HK-2 (cell line): ENCODE measurements at regions not wholly inside any gene's neighbourhood (a gene's known extent, or its start where the extent isn't known, plus 50 kb on each side); places are given as distances from the start of the nearest gene placed in this dataset.
"Not testable (repeated sequence)": the region's sequence is repeated elsewhere in the genome, so short reads cannot be mapped to it uniquely, and the experiment has no call there.

Experiments used
- DNase-seq: peaks from one replicate; pipeline ENCODE4 v3.0.0-alpha.2; 2018; ENCODE audit not compliant: unreplicated experiment

DNA sequence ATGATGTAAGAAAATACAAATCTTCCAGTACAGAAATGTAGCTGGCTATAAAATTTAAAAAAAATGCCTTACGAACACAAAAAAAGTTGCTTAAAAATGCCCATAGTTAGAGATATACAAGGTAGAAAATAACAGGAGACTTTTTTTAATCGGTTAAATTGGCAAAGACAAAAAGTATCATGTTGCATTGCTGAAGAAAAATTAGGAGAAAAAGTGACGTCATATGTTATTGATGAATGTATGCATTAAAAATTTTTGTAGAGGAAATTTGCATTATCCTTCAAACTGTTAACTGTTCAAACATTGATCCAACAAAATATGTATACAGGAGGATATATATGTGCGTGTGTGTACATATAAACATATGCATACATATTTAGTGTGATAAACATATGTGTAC lies 1634.4 kb upstream of the PCDH7 start:
- DNase-seq = no peak

DNA sequence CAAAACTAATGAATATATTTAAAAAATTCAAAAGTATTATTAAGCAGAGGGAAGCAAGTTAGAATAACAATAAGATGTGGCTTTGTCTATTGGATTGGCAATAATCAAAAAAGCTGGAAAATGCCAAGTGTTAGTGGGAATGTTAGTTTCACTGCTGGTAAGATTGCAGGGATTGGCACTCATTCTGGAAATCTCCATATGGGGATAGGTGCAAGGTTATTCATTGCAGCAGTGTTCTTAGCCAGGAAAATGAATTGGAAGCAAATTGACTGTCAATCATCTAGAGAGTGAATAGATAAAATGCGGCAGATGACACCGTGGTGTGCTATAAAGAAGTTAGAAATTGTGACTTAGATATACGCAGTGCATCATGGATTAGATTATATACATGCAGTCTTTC lies 1615.5 kb upstream of the PCDH7 start:
- no peak for DNase-seq

DNA sequence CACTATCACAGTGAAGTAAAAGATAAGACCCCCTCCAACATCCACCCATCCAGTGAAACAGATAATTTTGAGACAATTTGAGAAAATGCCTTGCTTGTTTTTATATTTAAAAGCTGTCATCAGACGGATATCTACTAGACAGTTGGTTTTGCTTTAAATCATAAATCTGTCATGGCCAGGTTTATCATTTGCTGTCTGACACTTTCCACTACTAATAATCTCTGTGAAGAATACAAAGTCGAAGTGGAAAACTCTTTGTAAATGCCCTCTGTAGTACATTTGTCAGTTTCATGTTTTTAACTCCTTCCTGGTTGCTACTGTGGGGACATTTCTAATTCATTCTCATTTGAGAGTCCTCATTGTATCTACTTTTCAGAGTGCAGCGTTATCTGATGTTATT lies 1606.2 kb upstream of the PCDH7 start:
- no peak for DNase-seq

DNA sequence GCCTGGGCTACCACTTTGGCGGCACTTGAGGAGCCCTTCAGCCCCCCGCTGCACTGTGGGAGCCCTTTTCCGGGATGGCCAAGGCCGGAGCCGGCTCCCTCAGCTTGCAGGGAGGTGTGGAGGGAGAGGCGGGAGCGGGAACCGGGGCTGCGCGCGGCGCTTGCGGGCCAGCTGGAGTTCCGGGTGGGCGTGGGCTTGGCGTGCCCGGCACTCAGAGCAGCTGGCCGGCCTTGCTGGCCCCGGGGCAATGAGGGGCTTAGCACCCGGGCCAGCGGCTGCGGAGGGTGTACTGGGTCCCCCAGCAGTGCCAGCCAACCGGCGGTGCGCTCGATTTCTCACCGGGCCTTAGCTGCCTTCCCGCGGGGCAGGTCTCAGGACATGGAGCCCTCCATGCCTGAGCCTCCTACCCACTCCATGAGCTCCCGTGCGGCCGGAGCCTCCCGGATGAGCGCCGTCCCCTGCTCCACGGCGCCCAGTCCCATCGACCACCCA lies 1602.9 kb upstream of the PCDH7 start:
- DNase-seq = not testable (repeated sequence)

DNA sequence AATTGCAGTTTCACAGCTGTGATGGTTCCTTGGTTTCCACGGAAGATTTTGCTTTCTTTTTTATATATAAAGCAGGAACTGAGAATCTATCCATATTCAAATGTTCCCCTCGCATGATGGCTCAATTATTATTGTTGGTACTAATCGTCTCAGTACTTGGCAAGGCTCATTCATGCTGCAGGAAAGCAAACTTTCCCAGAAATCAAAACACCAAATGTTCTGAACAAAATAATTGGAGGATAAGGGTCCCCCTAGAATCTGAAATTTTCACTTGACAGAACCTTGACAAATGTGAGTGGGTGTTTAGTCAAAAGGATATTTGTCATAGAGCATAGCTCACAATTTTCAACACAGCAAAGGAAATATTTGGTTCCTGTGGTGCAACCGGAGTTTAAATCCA lies 1598.6 kb upstream of the PCDH7 start:
- DNase-seq = no peak

DNA sequence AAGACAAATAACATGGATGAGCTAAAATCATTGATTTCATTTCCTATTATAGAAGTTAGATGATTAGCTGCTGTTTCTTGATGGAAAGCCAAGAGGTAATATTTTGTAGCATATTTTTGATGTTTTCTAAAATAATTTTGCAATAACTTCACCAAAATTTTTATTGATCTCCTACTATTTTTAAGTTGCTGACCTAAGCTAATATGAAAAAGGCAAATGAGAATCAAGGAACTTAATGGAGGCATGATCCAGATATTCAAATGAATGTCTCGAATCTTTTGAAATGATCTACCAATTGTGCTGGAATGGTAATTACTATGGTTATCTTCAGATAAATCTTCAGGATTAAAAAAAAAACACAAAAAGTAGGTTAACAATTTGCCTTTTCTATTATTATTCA lies 1591.4 kb upstream of the PCDH7 start:
- DNase-seq = no peak

DNA sequence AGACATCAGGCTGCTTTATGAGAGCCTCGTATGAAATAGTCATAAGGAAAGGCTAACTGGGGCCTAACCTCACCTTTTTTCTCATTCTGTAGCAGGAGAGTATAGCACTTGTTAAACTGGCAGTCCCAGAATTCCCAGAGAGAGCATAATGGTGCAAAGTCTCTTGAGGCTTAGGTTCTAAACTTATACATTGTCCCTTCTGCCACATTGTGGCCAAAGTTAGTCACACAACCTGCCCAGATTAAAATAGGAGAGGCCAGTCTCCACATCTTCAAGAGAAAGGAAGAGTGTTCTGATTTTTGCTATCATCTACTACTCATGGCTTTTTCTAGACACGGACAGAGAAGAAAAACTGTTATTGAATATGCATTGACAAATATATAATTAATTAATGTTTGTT lies 1588.9 kb upstream of the PCDH7 start:
- no peak for DNase-seq

DNA sequence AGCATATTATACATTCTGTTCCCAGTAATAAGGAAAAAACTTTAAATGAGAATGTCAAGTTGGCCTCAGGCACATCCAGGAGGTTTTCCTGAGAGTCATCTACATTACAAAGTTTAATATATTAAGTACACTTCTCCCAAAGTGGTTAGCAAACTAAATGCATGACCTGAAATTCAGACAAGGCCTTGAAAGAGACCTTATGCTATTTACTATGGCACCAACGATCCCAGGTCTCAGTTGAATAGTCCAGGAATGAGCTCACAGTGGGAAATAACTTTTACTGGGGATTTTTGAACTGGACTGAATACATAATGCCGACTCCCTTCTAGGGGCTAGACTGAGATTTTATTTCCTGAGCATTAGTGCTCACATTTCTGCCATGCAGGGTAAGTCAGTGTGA lies 1577.5 kb upstream of the PCDH7 start:
- no peak for DNase-seq

DNA sequence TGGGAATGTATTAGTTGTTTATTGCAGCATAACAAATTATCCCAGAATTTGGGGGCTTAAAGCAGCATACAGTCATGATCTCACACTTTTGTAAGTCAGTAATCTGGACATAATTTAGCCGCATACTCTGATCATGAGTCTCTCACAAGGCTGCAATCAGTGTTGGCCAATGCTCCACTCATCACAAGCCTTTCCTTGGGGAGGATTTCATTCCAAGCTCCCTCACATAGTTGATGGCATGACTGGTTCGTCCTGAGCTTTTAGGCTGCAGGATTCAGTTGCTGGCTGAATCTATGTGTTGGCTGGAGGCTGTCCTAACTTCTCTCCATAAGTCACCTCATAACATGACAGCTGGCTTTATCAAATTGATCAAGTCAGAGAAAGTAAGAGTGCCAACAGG lies 1568.6 kb upstream of the PCDH7 start:
- DNase-seq = no peak

DNA sequence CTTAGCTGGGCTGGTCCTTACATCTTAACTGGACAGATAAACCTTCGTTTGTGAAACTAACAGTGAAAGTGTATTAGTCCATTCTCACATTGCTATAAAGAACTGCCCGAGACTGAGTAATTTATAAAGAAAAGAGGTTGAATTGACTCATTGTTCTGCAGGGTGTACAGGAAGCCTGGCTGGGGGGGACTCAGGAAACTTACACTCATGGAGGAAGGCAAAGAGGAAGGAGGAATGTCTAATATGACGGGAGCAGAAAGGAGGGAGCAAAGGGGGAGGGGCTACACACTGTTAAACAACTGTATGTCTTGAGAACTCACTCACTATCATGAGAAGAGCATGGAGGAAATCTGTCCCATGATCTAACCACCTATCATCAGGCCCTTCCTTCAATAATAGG lies 1566.5 kb upstream of the PCDH7 start:
- DNase-seq = no peak

DNA sequence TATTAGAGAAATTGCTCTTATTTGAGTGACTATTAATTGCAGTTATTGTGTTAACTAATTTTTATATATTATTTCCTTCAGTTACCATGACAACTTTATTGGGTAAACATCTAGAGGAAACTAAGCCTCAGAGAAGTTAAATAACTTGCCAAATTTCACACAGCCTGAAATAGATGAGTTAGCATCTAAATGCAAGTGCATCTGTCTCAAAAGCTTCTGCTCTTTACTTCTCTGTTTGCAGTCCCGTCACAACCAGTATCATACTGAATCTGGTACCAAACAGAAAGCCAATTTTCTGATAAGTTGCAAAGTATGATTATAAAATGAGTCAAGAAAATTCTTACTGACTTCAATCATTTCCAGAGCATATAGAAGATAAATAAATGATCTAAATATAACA lies 1544.9 kb upstream of the PCDH7 start:
- no peak for DNase-seq

DNA sequence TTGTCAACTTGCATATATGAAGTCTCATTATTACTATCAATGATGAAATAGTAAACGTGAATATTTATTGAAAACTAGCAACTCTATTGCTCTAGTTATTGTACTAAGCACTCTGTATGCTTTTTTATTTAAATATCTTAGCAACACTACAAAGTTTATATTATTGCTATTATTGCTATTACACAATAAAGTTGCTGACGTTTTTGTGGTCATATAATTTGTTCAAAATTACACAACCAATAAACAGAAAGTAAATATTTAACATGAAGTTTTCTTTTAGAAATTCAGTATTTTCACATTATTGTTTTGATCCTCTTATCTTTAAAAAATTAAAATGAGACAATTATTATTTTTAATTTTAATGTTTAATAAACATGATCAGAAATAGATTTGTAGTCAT lies 1521.1 kb upstream of the PCDH7 start:
- no peak for DNase-seq

DNA sequence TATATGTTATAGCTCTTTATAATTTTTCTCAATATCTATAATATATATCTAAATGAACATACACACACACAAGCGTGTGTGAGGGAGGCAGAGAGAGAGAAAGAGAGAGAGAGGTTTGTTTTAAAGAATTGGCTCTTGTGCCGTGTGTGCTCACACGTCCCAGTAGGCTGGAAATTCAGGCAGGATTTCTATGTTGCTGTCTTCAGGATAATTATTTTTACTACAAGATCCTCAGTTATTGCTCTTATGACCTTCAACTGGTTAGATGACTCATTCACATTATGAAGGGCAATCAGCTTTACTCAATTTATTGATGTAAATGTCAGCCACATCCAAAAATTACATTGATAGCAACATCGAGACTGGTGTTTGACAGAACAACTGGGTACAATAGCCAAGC lies 1520.7 kb upstream of the PCDH7 start:
- no peak for DNase-seq

DNA sequence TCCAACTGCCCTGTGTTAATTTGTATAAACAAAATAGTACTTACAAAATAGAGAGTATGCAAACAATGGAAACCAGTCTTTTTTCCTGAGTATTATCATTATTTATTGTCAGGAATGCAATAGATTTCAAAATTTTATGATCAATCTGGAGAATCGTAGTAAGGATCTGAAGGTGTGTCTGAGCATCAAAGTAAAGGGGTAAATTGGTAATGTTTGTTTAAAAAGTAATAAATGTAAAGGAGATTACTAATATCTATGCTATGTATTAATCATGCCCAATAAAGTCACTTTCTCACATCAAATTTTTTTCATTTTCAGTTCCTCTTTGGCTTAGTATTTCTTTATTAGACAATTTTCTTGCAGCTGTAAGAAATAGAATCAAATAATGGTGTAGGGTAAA lies 1507.1 kb upstream of the PCDH7 start:
- no peak for DNase-seq

DNA sequence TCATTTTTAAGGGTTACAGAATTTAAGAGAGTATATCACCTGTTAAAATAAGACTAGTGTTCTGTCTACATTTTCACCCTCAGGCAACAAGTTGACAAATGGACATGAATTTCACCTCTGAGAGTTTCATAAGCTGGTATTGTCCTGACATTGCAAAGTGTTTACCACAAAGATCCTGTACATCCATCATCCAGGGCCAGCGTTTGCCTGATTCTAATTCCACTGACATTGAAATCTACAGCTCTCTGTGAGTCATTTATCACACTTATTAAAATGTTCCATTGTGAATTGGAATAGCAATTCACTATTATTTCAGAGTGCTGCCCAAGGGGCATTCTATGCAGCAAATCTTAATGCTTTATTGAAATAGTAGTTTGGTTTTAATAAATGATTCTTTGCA lies 1499.4 kb upstream of the PCDH7 start:
- no peak for DNase-seq

DNA sequence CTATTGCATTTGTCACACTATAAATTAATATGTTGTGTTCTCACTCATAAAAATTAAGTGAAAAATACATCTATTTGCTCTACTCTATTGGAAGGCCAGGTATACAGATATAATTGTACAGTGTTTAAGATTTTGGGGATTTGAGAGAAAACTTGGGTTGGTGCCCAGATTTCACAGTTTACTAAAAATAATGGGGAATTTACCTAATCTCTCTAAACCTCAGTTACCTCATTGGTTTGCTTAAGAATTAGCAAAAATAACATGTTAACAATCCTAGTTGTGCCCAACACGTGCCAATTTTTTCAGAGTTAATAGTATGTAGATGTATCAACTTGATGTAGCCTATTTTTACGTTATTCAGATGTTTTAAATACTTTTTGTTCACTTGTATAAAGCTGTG lies 1495.3 kb upstream of the PCDH7 start:
- DNase-seq = no peak

DNA sequence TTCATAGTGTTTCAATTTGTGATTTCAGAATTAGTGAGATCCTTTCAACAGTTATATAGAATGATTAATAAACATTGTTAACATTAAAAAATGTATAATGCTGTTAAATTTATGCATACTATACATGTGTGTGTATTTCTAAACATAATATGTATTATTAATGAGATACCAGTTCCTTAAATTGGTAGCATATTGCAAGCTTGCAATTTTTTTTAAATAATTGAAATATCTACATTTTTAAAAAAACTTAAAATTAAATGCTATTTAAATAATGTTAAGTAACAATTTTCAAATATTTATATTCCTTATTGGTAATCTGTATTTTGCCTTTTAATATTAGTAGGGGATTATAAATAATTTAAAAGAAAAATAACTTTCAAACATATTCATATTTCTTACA lies 1479.5 kb upstream of the PCDH7 start:
- DNase-seq = no peak

DNA sequence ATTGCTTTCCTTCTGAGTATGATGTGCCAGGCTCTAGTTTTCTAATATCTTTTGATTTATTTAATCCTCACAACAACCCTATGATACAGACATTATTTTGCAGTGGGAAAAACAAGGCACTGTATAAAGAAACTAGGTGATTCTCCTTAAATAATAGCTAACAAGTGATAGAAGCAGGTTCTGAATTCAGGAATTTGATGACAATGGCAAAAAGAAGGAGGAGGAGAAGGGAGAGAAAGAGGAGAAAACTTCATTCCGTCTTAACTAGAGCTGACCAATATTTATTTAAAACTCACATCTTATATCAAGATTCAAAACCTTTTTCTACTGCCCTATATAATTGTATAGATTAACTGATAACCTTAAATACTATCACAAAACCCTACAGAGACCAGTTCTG lies 1477.1 kb upstream of the PCDH7 start:
- DNase-seq = no peak

DNA sequence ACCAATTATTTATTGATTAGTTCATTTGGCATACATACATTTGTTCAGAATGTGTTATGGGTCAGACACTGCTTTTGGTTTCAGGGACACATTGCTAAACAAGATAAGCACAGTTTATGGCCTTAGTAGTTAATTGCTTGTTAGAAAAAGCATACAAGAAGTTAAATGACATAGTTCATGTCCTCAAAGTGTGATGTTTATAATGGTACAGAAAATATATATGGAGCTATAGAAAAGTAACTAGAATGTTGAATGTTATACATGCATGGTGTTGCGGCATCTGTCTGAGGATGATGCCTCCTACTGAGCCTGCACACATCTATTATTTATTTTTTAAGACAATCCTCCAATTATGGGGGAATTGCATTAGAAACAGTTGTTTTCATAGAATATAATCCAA lies 1476.3 kb upstream of the PCDH7 start:
- DNase-seq = no peak

DNA sequence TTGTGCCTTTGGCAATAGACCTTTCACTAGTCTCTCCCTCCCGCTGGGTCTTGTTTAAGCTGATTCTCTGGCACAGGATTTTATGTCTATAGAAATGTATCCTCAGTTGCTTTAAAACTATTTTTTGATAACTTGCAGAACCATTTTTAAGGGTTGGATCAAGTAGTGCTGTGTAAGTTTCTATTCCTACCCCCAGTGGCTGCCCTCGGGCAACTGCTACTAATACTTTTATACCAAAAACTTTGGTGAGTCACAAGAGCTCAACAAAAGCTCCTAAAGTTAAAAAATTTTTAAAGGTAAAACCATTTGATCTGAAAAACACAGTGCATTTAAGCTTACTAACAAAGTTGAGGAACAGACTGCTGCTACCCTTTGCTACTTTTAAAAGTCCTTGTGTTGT lies 1460.6 kb upstream of the PCDH7 start:
- DNase-seq = no peak

DNA sequence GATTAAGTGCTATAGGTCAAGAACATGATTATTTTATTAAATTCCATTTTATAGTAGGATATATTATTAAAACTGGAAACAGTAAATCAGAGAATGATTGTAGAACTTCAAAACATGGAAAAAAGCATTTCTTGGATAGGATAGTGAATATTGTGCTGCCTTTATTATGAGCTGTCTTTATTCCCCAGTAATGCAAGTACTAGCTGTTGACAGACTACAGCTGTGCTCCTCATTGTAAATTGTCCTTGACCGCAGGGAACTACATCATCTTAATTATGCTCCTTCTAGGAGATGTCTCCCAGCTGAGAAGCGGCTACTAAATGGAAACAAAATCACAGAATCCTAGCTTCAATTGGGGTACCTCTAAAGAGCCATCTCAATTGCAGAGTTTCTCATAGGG lies 1457.2 kb upstream of the PCDH7 start:
- DNase-seq = no peak

DNA sequence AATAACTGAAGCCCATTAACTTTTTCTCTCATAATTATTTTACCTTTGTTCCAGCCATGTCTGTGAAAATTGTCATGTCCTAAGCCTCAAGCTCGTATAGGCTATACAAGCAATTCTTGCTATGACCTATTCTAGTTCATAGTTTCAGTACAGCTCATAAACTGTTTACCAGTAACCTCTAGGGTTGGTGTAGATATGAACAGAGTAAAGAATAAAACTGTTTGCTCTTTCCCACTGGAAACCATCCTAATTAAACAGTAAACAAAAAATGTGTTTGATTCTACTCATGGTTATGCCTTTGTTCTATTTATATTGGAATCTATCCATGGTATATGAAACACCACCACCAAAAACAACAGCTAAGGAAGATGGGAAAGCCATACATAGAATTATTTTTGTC lies 1444.0 kb upstream of the PCDH7 start:
- no peak for DNase-seq

DNA sequence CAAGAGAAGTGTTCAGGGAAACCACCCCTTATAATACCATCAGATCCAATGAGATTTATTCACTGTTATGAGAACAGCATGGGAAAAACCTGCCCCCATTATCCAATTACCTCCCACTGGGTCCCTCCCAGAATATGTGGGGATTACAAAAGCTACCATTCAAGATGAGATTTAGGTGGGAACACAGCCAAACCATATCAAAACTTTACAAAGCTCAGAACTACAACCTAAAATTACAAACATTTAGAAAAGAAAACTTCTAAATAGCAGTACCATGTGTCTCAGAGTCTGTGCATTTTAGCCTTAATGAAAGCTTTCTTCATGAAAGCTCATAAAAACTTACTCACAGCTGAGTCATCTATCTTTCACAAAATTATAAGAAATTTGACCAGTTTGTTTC lies 1442.8 kb upstream of the PCDH7 start:
- no peak for DNase-seq

DNA sequence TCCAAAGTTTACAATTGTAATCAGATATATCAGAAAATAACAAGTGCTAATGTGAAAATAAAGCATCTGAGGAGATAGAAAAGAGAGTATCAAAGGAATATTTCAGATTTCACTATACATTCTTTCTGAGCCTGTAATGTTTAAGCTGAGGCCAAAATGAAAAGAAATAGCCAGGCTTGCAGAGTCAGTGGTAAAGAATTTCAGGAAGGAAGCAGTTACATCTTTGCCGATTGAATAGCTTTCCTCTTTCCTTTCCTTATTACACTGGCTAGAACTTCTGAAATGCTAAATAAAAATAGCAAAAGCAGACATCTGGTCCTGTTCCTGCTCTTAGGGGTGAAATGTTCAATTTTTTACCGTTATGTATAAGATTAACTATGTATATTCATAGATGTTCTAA lies 1441.6 kb upstream of the PCDH7 start:
- DNase-seq = no peak

DNA sequence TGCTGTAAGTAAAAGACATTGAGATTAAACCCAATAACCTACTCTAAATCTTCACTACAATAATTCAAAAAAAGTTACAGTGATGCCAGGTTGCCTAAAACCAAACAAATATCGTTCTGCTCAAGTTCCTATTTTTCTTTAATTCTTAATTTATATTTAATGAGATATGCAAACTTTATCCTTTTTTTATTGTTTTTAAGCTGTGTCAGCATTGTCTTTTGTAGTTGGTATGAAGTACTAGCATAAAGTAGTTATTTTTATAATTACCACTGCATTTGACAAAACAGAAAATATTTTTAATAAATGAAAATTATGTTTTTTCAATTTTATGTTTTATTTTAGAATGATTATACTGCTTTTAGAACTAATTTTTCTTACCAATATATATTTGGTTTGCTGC lies 1431.1 kb upstream of the PCDH7 start:
- no peak for DNase-seq
